DND-41 (cell line): ENCODE measurements at regions not wholly inside any gene's neighbourhood (a gene's known extent, or its start where the extent isn't known, plus 50 kb on each side); places are given as distances from the start of the nearest gene placed in this dataset.

ENCODE experiments used
- ATAC-seq: fragments of 200-7000 bp; cut with Tn5 transposase; 3 replicates; pipeline ENCODE4 v1.9.1; 2021; ENCODE audit warnings: low read depth; ENCODE audit not compliant: insufficient read depth
- DNase-seq: peaks from one replicate; pipeline ENCODE4 v3.0.0-alpha.2; 2020
- H2AFZ ChIP-seq: 2 replicates; pipeline ENCODE4 v1.6.0; 2012; ENCODE audit warnings: low read depth, low read length
- H3K27ac ChIP-seq: 2 replicates; pipeline ENCODE4 v1.5.1; 2012; ENCODE audit warnings: low read length, inconsistent platforms
- H3K27me3 ChIP-seq: fragments of 200-600 bp; sonication (generic); 2 replicates; pipeline ENCODE4 v1.6.0; 2012; ENCODE audit warnings: low read length, mild to moderate bottlenecking, inconsistent platforms; ENCODE audit not compliant: insufficient read depth, poor library complexity
- H3K36me3 ChIP-seq: 2 replicates; pipeline ENCODE4 v1.5.1; 2012; ENCODE audit warnings: low read length, inconsistent platforms; ENCODE audit not compliant: insufficient read depth
- H3K4me1 ChIP-seq: 2 replicates; pipeline ENCODE4 v1.5.1; 2012; ENCODE audit warnings: mild to moderate bottlenecking, low read length; ENCODE audit not compliant: insufficient read depth
- H3K4me2 ChIP-seq: 2 replicates; pipeline ENCODE4 v1.6.0; 2012; ENCODE audit warnings: mild to moderate bottlenecking, moderate library complexity, low read length, inconsistent platforms; ENCODE audit not compliant: insufficient read depth
- H3K4me3 ChIP-seq, 2 experiments: fragments of 200-600 bp in 1 of 2; shearing (Covaris generic) in 1 of 2; 2 replicates each; pipeline ENCODE4 v1.5.1; 2012 to 2016; ENCODE audit warnings: inconsistent platforms in 2 of 2, low read length in 2 of 2, mild to moderate bottlenecking in 2 of 2, low read depth in 1 of 2, moderate library complexity in 1 of 2
- H3K79me2 ChIP-seq: 2 replicates; pipeline ENCODE4 v1.6.0; 2012; ENCODE audit warnings: low read length, inconsistent platforms; ENCODE audit not compliant: insufficient read depth
- H3K9ac ChIP-seq: 2 replicates; pipeline ENCODE4 v1.6.0; 2012; ENCODE audit warnings: low read depth, mild to moderate bottlenecking, inconsistent platforms, low read length, moderate library complexity
- H3K9me3 ChIP-seq: 2 replicates; pipeline ENCODE4 v1.5.1; 2012; ENCODE audit warnings: low read length, moderate library complexity, mild to moderate bottlenecking, inconsistent platforms; ENCODE audit not compliant: insufficient read depth, severe bottlenecking
- H4K20me1 ChIP-seq: 2 replicates; pipeline ENCODE4 v1.6.0; 2012; ENCODE audit warnings: low read length; ENCODE audit not compliant: insufficient read depth
- EZH2 ChIP-seq: IDR thresholded peaks from 3 replicates; pipeline ENCODE4 v1.6.1; 2012; ENCODE audit warnings: borderline replicate concordance, low read depth, mild to moderate bottlenecking, moderate library complexity, low read length, inconsistent platforms; ENCODE audit not compliant: severe bottlenecking
- TF ChIP-seq, protein P1 (sequence below): IDR thresholded peaks from 2 replicates; pipeline ENCODE4 v1.5.1; 2012; ENCODE audit warnings: borderline replicate concordance, low read length, moderate library complexity, mild to moderate bottlenecking; ENCODE audit not compliant: poor library complexity, severe bottlenecking; ENCODE audit errors: extremely low read depth

DNA sequence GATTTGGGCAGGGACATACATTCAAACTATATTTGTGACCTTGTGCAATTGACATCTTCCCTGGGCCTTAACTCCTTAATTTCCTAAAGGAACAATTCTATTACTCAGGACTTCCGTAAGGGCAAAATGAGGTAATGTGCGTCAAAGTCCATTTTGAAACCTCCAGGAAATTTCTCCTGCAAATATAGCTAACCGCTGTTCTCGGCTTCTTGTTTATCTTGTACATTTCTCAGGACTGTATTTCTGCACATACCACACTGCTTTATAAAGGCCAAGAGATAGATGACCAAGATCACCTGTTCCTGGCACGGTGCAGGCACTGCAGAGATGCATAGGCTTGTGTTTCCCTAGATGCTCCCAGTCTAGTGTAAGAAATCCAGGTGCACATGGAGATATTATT, 1009.4 kb downstream of the BCL11B start:
- Histone ChIP-seq H3K27me3 (no peaks in the 10 kb centered on the region), H3K9me3 (no peaks in the 10 kb centered on the region), H3K4me2 (no peak overlapping the region), H3K79me2 (no peaks in the 10 kb centered on the region), H4K20me1 (no peaks in the 10 kb centered on the region), H3K4me3 (no peak overlapping the region), H3K27ac (no peak overlapping the region), H2AFZ (no peak overlapping the region), H3K36me3 (no peaks in the 10 kb centered on the region), H3K4me1 (0 out of 2 replicates have a peak, but pooled peaks cover 4% of the 10 kb centered on the region), H3K9ac (no peak overlapping the region)
- TF ChIP-seq EZH2, result no peak
- no peak for DNase-seq
- ATAC-seq, result no peak

DNA sequence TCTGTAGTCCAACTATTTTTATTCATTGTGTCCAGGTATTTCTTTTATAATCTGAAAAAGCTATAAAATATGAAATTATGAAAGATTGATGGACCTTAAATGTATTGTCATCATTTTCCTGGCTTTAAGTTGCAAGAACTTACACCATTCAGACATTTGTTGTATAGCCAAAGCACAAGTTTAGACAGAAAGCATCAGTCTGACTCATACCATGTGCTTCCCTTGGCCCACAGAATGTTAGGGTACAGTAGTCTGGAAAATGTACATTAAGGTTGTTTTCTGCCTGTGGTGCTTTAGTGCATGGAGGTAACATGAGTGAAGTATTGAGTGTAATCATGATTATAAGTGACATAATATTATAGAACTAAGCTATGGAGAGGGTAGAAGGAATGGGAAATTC, 1002.5 kb downstream of the BCL11B start:
- Histone ChIP-seq H4K20me1 (no peaks in the 10 kb centered on the region), H3K4me1 (no peaks in the 10 kb centered on the region), H3K9me3 (peaks cover 13% of the 10 kb centered on the region), H2AFZ (no peak overlapping the region), H3K79me2 (no peaks in the 10 kb centered on the region), H3K27ac (no peak overlapping the region), H3K9ac (no peak overlapping the region), H3K36me3 (peaks cover 3% of the 10 kb centered on the region; the same call in 1 of the 2 replicates), H3K27me3 (no peaks in the 10 kb centered on the region), H3K4me2 (no peak overlapping the region), H3K4me3 (no peak overlapping the region)
- TF ChIP-seq EZH2, result no peak
- TF ChIP-seq, protein P1, sequence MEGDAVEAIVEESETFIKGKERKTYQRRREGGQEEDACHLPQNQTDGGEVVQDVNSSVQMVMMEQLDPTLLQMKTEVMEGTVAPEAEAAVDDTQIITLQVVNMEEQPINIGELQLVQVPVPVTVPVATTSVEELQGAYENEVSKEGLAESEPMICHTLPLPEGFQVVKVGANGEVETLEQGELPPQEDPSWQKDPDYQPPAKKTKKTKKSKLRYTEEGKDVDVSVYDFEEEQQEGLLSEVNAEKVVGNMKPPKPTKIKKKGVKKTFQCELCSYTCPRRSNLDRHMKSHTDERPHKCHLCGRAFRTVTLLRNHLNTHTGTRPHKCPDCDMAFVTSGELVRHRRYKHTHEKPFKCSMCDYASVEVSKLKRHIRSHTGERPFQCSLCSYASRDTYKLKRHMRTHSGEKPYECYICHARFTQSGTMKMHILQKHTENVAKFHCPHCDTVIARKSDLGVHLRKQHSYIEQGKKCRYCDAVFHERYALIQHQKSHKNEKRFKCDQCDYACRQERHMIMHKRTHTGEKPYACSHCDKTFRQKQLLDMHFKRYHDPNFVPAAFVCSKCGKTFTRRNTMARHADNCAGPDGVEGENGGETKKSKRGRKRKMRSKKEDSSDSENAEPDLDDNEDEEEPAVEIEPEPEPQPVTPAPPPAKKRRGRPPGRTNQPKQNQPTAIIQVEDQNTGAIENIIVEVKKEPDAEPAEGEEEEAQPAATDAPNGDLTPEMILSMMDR, result no peak
- ATAC-seq (no peak), DNase-seq (no peak)

DNA sequence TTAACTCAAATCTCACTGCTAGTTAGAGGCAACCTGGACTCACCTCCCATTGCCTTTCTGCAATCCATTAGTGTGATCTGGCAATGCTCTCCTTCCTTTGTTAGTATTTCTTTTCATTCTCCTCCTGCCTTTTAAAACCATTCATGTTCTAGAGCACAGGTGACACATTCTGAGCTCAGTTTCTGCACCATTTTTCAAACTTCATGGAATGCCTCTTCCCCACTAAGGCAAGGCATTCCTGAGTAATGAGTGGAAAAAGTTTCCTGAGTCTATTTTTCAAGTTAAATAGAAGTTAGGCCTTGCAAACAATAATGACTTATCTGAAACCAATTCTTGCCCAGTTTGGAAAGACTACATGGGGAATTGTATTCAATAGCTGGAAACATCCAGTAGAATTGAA, 1001.8 kb downstream of the BCL11B start:
- H3K4me1 ChIP-seq, result no peaks in the 10 kb centered on the region
- no peak overlapping the region for H3K4me2 ChIP-seq
- H3K9ac ChIP-seq, result no peak overlapping the region
- H2AFZ ChIP-seq, result 0 out of 2 replicates have a peak overlapping the region, but pooled peaks have one; percentile 9
- TF ChIP-seq, protein P1, result no peak
- TF ChIP-seq EZH2, result no peak
- H4K20me1 ChIP-seq, result no peaks in the 10 kb centered on the region
- H3K9me3 ChIP-seq, result peaks cover 13% of the 10 kb centered on the region
- peaks cover 3% of the 10 kb centered on the region; the same call in 1 of the 2 replicates for H3K36me3 ChIP-seq
- ATAC-seq (no peak), DNase-seq (no peak)
- H3K27ac ChIP-seq, result no peak overlapping the region
- H3K27me3 ChIP-seq, result no peaks in the 10 kb centered on the region
- no peaks in the 10 kb centered on the region for H3K79me2 ChIP-seq
- H3K4me3 ChIP-seq, result no peak overlapping the region

DNA sequence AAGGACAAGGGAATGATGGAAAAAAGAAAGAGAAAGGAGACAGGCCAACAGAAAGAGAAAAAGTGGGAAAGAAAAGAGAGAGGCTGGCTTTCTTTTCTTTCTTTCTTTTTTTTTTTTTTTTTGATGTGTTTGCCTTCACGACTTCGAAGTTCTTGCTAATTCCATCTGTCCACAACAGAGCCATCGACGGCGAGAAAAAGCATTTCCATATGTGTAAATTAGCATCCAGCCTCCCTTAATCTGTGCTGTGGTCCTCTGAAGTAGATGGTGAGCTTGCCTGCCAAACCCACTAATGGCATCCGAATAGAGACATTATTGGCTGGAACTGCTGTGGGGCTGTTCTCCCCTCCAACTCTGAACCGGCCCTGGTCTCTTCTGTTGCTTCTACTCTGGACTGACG, 997.4 kb downstream of the BCL11B start:
- peaks cover 3% of the 10 kb centered on the region; the same call in 1 of the 2 replicates for H3K36me3 ChIP-seq
- H4K20me1 ChIP-seq, result no peaks in the 10 kb centered on the region
- no peak overlapping the region for H3K9ac ChIP-seq
- ATAC-seq (no peak), DNase-seq (no peak)
- H3K4me1 ChIP-seq, result no peaks in the 10 kb centered on the region
- no peak overlapping the region for H3K4me2 ChIP-seq
- no peak overlapping the region for H3K4me3 ChIP-seq
- no peaks in the 10 kb centered on the region for H3K79me2 ChIP-seq
- H2AFZ ChIP-seq, result 0 out of 2 replicates have a peak overlapping the region, but pooled peaks have one; percentile 14
- no peak overlapping the region for H3K27ac ChIP-seq
- H3K27me3 ChIP-seq, result no peaks in the 10 kb centered on the region
- TF ChIP-seq, protein P1, result no peak
- TF ChIP-seq EZH2, result no peak
- H3K9me3 ChIP-seq, result peaks cover 19% of the 10 kb centered on the region
